ENCODE measurements at regions not wholly inside any gene's neighbourhood (a gene's known extent, or its start where the extent isn't known, plus 50 kb on each side); places are given as distances from the start of the nearest gene placed in this dataset.

GRCh38 chr9:96129747-96130146 lies 172.2 kb downstream of the HSD17B3 start:
- 82% methylated on average over 6 of the region's 6 CpGs for WGBS
- Histone ChIP-seq H3K27me3 (no peaks in the 10 kb centered on the region), H3K4me1 (peaks cover 0 to 18% (median 2%) of the 10 kb centered on the region in 4 donors), H3K4me3 (no peak overlapping the region), H3K27ac (replicated peaks in 1 of 4) (no peak overlapping the region), H3K9me3 (no peaks in the 10 kb centered on the region), H3K36me3 (no peaks in the 10 kb centered on the region)
- no peak for DNase-seq (ENCODE audit: extremely low spot score)
- TF ChIP-seq CTCF (IDR thresholded peaks at IDR 0.05): no peak
- no peak for TF ChIP-seq POLR2AphosphoS5 (IDR thresholded peaks at IDR 0.05)
- no peak for TF ChIP-seq EP300 (IDR thresholded peaks at IDR 0.05)
- no peak for TF ChIP-seq POLR2A (IDR thresholded peaks at IDR 0.05; ENCODE audit: low read depth)
- intact Hi-C loops (cut with DNase I): no loop called here

- Histone ChIP-seq H3K27me3 (no peaks in the 10 kb centered on the region), H3K27ac (replicated peaks in 1 of 4) (no peak overlapping the region), H3K4me1 (peaks cover 0 to 14% (median 0%) of the 10 kb centered on the region in 4 donors), H3K9me3 (no peaks in the 10 kb centered on the region), H3K4me3 (no peak overlapping the region), H3K36me3 (no peaks in the 10 kb centered on the region)
- intact Hi-C loops (cut with DNase I): no loop called here
- TF ChIP-seq EP300 (IDR thresholded peaks at IDR 0.05) (no peak), POLR2A (IDR thresholded peaks at IDR 0.05; ENCODE audit: low read depth) (no peak), CTCF (IDR thresholded peaks at IDR 0.05) (no peak), POLR2AphosphoS5 (IDR thresholded peaks at IDR 0.05) (no peak)
- WGBS: 78% methylated on average over 2 of the region's 2 CpGs
- no peak for DNase-seq (ENCODE audit: extremely low spot score)
Measured at GRCh38 chr9:96128880-96129279, 173.1 kb downstream of the HSD17B3 start.

- DNase-seq (ENCODE audit: extremely low spot score): no peak
- H3K36me3 ChIP-seq: no peaks in the 10 kb centered on the region
- no peak overlapping the region for H3K4me3 ChIP-seq
- TF ChIP-seq CTCF (IDR thresholded peaks at IDR 0.05) (no peak), POLR2AphosphoS5 (IDR thresholded peaks at IDR 0.05) (no peak), POLR2A (IDR thresholded peaks at IDR 0.05; ENCODE audit: low read depth) (no peak), EP300 (IDR thresholded peaks at IDR 0.05) (no peak)
- peaks cover 6 to 16% (median 11%) of the 10 kb centered on the region in 4 donors for H3K4me1 ChIP-seq
- 66% methylated on average over 20 of the region's 21 CpGs for whole genome bisulfite sequencing
- intact Hi-C loops (cut with DNase I): no loop called here
- no peaks in the 10 kb centered on the region for H3K9me3 ChIP-seq
- H3K27me3 ChIP-seq: no peaks in the 10 kb centered on the region
- no peak overlapping the region for H3K27ac ChIP-seq (replicated peaks in 1 of 4)
Measured at GRCh38 chr9:96126321-96126881, 175.6 kb downstream of the HSD17B3 start.

GRCh38 chr9:96125624-96126023 lies 176.4 kb downstream of the HSD17B3 start:
- Histone ChIP-seq H3K27me3 (no peaks in the 10 kb centered on the region), H3K4me3 (no peak overlapping the region), H3K4me1 (peaks cover 6 to 16% (median 11%) of the 10 kb centered on the region in 4 donors), H3K36me3 (no peaks in the 10 kb centered on the region), H3K9me3 (no peaks in the 10 kb centered on the region), H3K27ac (replicated peaks in 1 of 4) (no peak overlapping the region)
- 77% methylated on average over 3 of the region's 3 CpGs for WGBS
- no peak for TF ChIP-seq CTCF (IDR thresholded peaks at IDR 0.05)
- TF ChIP-seq EP300 (IDR thresholded peaks at IDR 0.05): no peak
- TF ChIP-seq POLR2A (IDR thresholded peaks at IDR 0.05; ENCODE audit: low read depth): no peak
- no peak for TF ChIP-seq POLR2AphosphoS5 (IDR thresholded peaks at IDR 0.05)
- DNase-seq (ENCODE audit: extremely low spot score): no peak
- intact Hi-C loops (cut with DNase I): no loop called here

- intact Hi-C loops (cut with DNase I): no loop called here
- peaks cover 6 to 16% (median 11%) of the 10 kb centered on the region in 4 donors for H3K4me1 ChIP-seq
- peak overlapping the region in 3 of 4 donors; percentile 18 to 40 (median 33) for H3K27ac ChIP-seq (replicated peaks in 1 of 4)
- WGBS: 67% methylated on average over 3 of the region's 3 CpGs
- no peak for TF ChIP-seq POLR2AphosphoS5 (IDR thresholded peaks at IDR 0.05)
- TF ChIP-seq CTCF (IDR thresholded peaks at IDR 0.05): no peak
- TF ChIP-seq POLR2A (IDR thresholded peaks at IDR 0.05; ENCODE audit: low read depth): no peak
- no peak for TF ChIP-seq EP300 (IDR thresholded peaks at IDR 0.05)
- peaks cover 0 to 4% (median 0%) of the 10 kb centered on the region in 4 donors for H3K9me3 ChIP-seq
- no peaks in the 10 kb centered on the region for H3K27me3 ChIP-seq
- no peak overlapping the region for H3K4me3 ChIP-seq
- no peaks in the 10 kb centered on the region for H3K36me3 ChIP-seq
- DNase-seq (ENCODE audit: extremely low spot score): no peak
Measured at GRCh38 chr9:96122751-96123150, 179.2 kb downstream of the HSD17B3 start.

Data from esophagus muscularis mucosa (tissue), 4 donors.